Keratinocyte (primary cell): ENCODE measurements at regions not wholly inside any gene's neighbourhood (a gene's known extent, or its start where the extent isn't known, plus 50 kb on each side); places are given as distances from the start of the nearest gene placed in this dataset.

Source experiments
- DNase-seq: peaks from one replicate; pipeline ENCODE4 v3.0.0-alpha.2; 2011; ENCODE audit warnings: low read depth, missing footprints, low spot score
- FAIRE-seq: peaks from 2 replicates; lab custom pipeline; 2011; peaks lifted over from hg19 to GRCh38; lab: Jason Lieb, UNC
- H2AFZ ChIP-seq: 2 replicates; pipeline ENCODE4 v1.6.0; 2012; ENCODE audit warnings: low read length, control low read depth, inconsistent platforms; ENCODE audit not compliant: control insufficient read depth
- H3K27ac ChIP-seq: 2 replicates; pipeline ENCODE4 v1.5.1; 2011; ENCODE audit warnings: low read length; ENCODE audit not compliant: control insufficient read depth, insufficient read depth
- H3K27me3 ChIP-seq: 3 replicates; pipeline ENCODE4 v1.6.0; 2011; ENCODE audit warnings: low read length; ENCODE audit not compliant: control insufficient read depth, insufficient read depth; ENCODE audit errors: extremely low read depth
- H3K36me3 ChIP-seq, 2 experiments: 2 replicates in 1 of 2; 3 replicates in 1 of 2; pipeline ENCODE4 v1.5.1; 2011; ENCODE audit warnings: low read length in 2 of 2, mild to moderate bottlenecking in 1 of 2; ENCODE audit not compliant: control insufficient read depth in 2 of 2, insufficient read depth in 2 of 2; ENCODE audit errors: extremely low read depth in 1 of 2
- H3K4me1 ChIP-seq: 3 replicates; pipeline ENCODE4 v1.5.1; 2011; ENCODE audit warnings: low read length; ENCODE audit not compliant: control insufficient read depth, insufficient read depth; ENCODE audit errors: extremely low read depth
- H3K4me2 ChIP-seq: 3 replicates; pipeline ENCODE4 v1.6.0; 2011; ENCODE audit warnings: low read depth, low read length; ENCODE audit not compliant: control insufficient read depth, insufficient read depth; ENCODE audit errors: extremely low read depth
- H3K4me3 ChIP-seq, 3 experiments: fragments of 200-600 bp in 1 of 3; sonication (generic) in 1 of 3; 2 replicates in 2 of 3; 3 replicates in 1 of 3; pipeline ENCODE4 v1.5.1; 2011 to 2016; ENCODE audit warnings: low read length in 3 of 3, mild to moderate bottlenecking in 3 of 3, control low read depth in 2 of 3, inconsistent platforms in 1 of 3, low read depth in 1 of 3, mixed read lengths in 1 of 3, mixed run types in 1 of 3, moderate library complexity in 1 of 3; ENCODE audit not compliant: control insufficient read depth in 2 of 3, insufficient read depth in 2 of 3; ENCODE audit errors: extremely low read depth in 1 of 3
- H3K79me2 ChIP-seq: 2 replicates; pipeline ENCODE4 v1.6.0; 2012; ENCODE audit warnings: low read length; ENCODE audit not compliant: control insufficient read depth, insufficient read depth
- H3K9ac ChIP-seq: 3 replicates; pipeline ENCODE4 v1.6.0; 2011; ENCODE audit warnings: low read length; ENCODE audit not compliant: control insufficient read depth, insufficient read depth; ENCODE audit errors: extremely low read depth
- H3K9me1 ChIP-seq: 3 replicates; pipeline ENCODE4 v1.6.0; 2011; ENCODE audit warnings: low read length; ENCODE audit not compliant: control insufficient read depth, insufficient read depth; ENCODE audit errors: extremely low read depth
- H3K9me3 ChIP-seq: 2 replicates; pipeline ENCODE4 v1.5.1; 2012; ENCODE audit warnings: low read depth, low read length; ENCODE audit not compliant: control insufficient read depth
- H4K20me1 ChIP-seq: 3 replicates; pipeline ENCODE4 v1.6.0; 2011; ENCODE audit warnings: low read length; ENCODE audit not compliant: control insufficient read depth, insufficient read depth; ENCODE audit errors: extremely low read depth
- CTCF ChIP-seq, 3 experiments: IDR thresholded peaks in 1 of 3; conservative IDR thresholded peaks in 1 of 3; optimal IDR thresholded peaks in 1 of 3; 2 replicates in 2 of 3; 3 replicates in 1 of 3; pipeline versions ENCODE3 to v1.5.1; 2011; ENCODE audit warnings: low read length in 3 of 3, mild to moderate bottlenecking in 3 of 3, moderate library complexity in 2 of 3, control low read depth in 1 of 3, inconsistent platforms in 1 of 3; ENCODE audit not compliant: insufficient read depth in 2 of 3; ENCODE audit errors: extremely low read depth in 1 of 3
- EZH2 ChIP-seq: IDR thresholded peaks from one replicate; pipeline ENCODE4 v1.6.1; 2012; ENCODE audit warnings: inconsistent platforms, mild to moderate bottlenecking, low read length, moderate library complexity
- dilution Hi-C: fragments of 300-500 bp; cut with MboI; formaldehyde crosslinking; loops from one replicate; pipeline ENCODE4 v1.7.0; 2020; ENCODE audit warnings: low sequenced_read_pairs; ENCODE audit not compliant: extremely low pct_ligation_motif_present

GRCh38 chr4:58477513-58477912, 1367.3 kb upstream of the IGFBP7 start:
- Histone ChIP-seq H3K4me3 (no peak overlapping the region), H3K27me3 (no peaks in the 10 kb centered on the region), H3K36me3 (no peaks in the 10 kb centered on the region), H3K9me1 (no peaks in the 10 kb centered on the region), H3K27ac (no peak overlapping the region), H3K4me1 (no peaks in the 10 kb centered on the region), H4K20me1 (no peaks in the 10 kb centered on the region), H3K4me2 (no peak overlapping the region), H3K79me2 (no peaks in the 10 kb centered on the region), H3K9me3 (no peaks in the 10 kb centered on the region), H2AFZ (no peak overlapping the region), H3K9ac (no peak overlapping the region)
- DNase-seq (no peak), FAIRE-seq (no peak)
- dilution Hi-C loops = no loop called here
- TF ChIP-seq CTCF (optimal IDR thresholded peaks at IDR 0.05 in 1 of 3, IDR thresholded peaks at IDR 0.05 in 1 of 3, conservative IDR thresholded peaks at IDR 0.05 in 1 of 3; ENCODE audit: extremely low read depth in 1 of 3, insufficient read depth in 2 of 3, low read length in 3 of 3) = no peak
- TF ChIP-seq EZH2 = no peak

- Histone ChIP-seq H3K4me2 (no peak overlapping the region), H3K9me1 (no peaks in the 10 kb centered on the region), H3K9ac (no peak overlapping the region), H3K27ac (no peak overlapping the region), H3K79me2 (no peaks in the 10 kb centered on the region), H3K9me3 (no peaks in the 10 kb centered on the region), H3K4me1 (no peaks in the 10 kb centered on the region), H3K27me3 (no peaks in the 10 kb centered on the region), H3K36me3 (no peaks in the 10 kb centered on the region), H3K4me3 (no peak overlapping the region), H2AFZ (no peak overlapping the region), H4K20me1 (no peaks in the 10 kb centered on the region)
- TF ChIP-seq CTCF (optimal IDR thresholded peaks at IDR 0.05 in 1 of 3, IDR thresholded peaks at IDR 0.05 in 1 of 3, conservative IDR thresholded peaks at IDR 0.05 in 1 of 3; ENCODE audit: extremely low read depth in 1 of 3, insufficient read depth in 2 of 3, low read length in 3 of 3) = no peak
- TF ChIP-seq EZH2 = no peak
- dilution Hi-C loops = no loop called here
- FAIRE-seq (no peak), DNase-seq (no peak)
These were observed 1364.9 kb upstream of the IGFBP7 start for GRCh38 chr4:58475097-58475496.
